IMR-90 (cell line): ENCODE measurements at regions not wholly inside any gene's neighbourhood (a gene's known extent, or its start where the extent isn't known, plus 50 kb on each side); places are given as distances from the start of the nearest gene placed in this dataset.

Source experiments
- ATAC-seq: fragments of 200-7000 bp; cut with Tn5 transposase; 2 replicates; pipeline ENCODE4 v1.9.1; 2020; ENCODE audit warnings: low read depth, mild to moderate bottlenecking, moderate library complexity
- BruUV-seq: library from RNA; stranded (reverse); fragments of 400-500 nt; replicated peaks from 2 replicates; lab custom pipeline; 2021; lab: Mats Ljungman, UMichigan
- CTCF ChIA-PET: fragments of 300-600 bp; formaldehyde crosslinking; extraction: SDS; loops from one replicate; lab custom pipeline; 2021; ENCODE audit warnings: antibody characterized with exemption; lab: Yijun Ruan, JAX
- POLR2A ChIA-PET: fragments of 300-600 bp; sonication (Branson Sonifier 250); formaldehyde crosslinking; loops from one replicate; lab custom pipeline; 2022; ENCODE audit warnings: antibody characterized with exemption; ENCODE audit not compliant: unreplicated experiment; lab: Charles Lee
- DNase-seq: peaks from one replicate; pipeline ENCODE4 v3.0.0; 2013
- H2AFZ ChIP-seq: replicated peaks from 2 replicates; pipeline ENCODE3; 2013; ENCODE audit warnings: low read length, mild to moderate bottlenecking; ENCODE audit not compliant: poor library complexity
- H2AK5ac ChIP-seq: 2 replicates; pipeline ENCODE4 v1.6.1; 2013; ENCODE audit warnings: low read depth, low read length, inconsistent platforms
- H2AK9ac ChIP-seq: replicated peaks from 2 replicates; pipeline ENCODE3; 2013; ENCODE audit warnings: mild to moderate bottlenecking, low read depth, low read length, moderate library complexity; ENCODE audit not compliant: poor library complexity
- H2BK120ac ChIP-seq: 2 replicates; pipeline ENCODE4 v1.6.1; 2013; ENCODE audit warnings: low read depth, low read length, inconsistent platforms
- H2BK15ac ChIP-seq: 3 replicates; pipeline ENCODE4 v1.6.1; 2013; ENCODE audit warnings: low read depth, low read length, inconsistent platforms
- H2BK20ac ChIP-seq: 2 replicates; pipeline ENCODE4 v1.6.1; 2013; ENCODE audit warnings: low read depth, mild to moderate bottlenecking, inconsistent platforms, low read length, moderate library complexity
- H2BK5ac ChIP-seq: 2 replicates; pipeline ENCODE4 v1.6.1; 2013; ENCODE audit warnings: mild to moderate bottlenecking, low read depth, low read length, inconsistent platforms; ENCODE audit not compliant: poor library complexity, severe bottlenecking
- H3K14ac ChIP-seq: replicated peaks from 2 replicates; pipeline ENCODE4 v1.6.1; 2013; ENCODE audit warnings: low read depth, low read length, inconsistent platforms
- H3K18ac ChIP-seq: 2 replicates; pipeline ENCODE4 v1.6.1; 2013; ENCODE audit warnings: low read depth, low read length, control low read depth
- H3K23ac ChIP-seq: 2 replicates; pipeline ENCODE4 v1.6.1; 2013; ENCODE audit warnings: low read depth, low read length, inconsistent platforms
- H3K27ac ChIP-seq: 2 replicates; pipeline ENCODE4 v1.5.1; 2013; ENCODE audit warnings: mild to moderate bottlenecking, control low read depth, low read length; ENCODE audit not compliant: insufficient read depth
- H3K27me3 ChIP-seq: 2 replicates; pipeline ENCODE4 v1.6.1; 2013; ENCODE audit warnings: low read length; ENCODE audit not compliant: control insufficient read depth, insufficient read depth
- H3K36me3 ChIP-seq: 2 replicates; pipeline ENCODE4 v1.6.1; 2013; ENCODE audit warnings: low read length, mixed read lengths; ENCODE audit not compliant: control insufficient read depth, insufficient read depth
- H3K4ac ChIP-seq: 2 replicates; pipeline ENCODE4 v1.6.1; 2013; ENCODE audit warnings: low read depth, low read length, inconsistent platforms
- H3K4me1 ChIP-seq: 2 replicates; pipeline ENCODE4 v1.6.1; 2013; ENCODE audit warnings: low read length, mixed read lengths; ENCODE audit not compliant: control insufficient read depth, insufficient read depth
- H3K4me2 ChIP-seq: 2 replicates; pipeline ENCODE4 v1.6.1; 2013; ENCODE audit warnings: low read depth, mild to moderate bottlenecking, control low read depth, low read length, moderate library complexity
- H3K4me3 ChIP-seq: 2 replicates; pipeline ENCODE4 v1.5.1; 2013; ENCODE audit warnings: low read depth, mild to moderate bottlenecking, control low read depth, low read length, moderate library complexity; ENCODE audit not compliant: insufficient read depth
- H3K56ac ChIP-seq: 2 replicates; pipeline ENCODE4 v1.6.1; 2013; ENCODE audit warnings: low read length, inconsistent platforms; ENCODE audit not compliant: insufficient read depth; ENCODE audit errors: extremely low read depth
- H3K79me1 ChIP-seq, 2 experiments: 2 replicates each; pipeline ENCODE4 v1.6.1; 2013; ENCODE audit warnings: low read length in 2 of 2, inconsistent platforms in 1 of 2, low read depth in 1 of 2
- H3K9ac ChIP-seq: 2 replicates; pipeline ENCODE4 v1.6.1; 2013; ENCODE audit warnings: low read depth, low read length, control low read depth
- H3K9me1 ChIP-seq: 2 replicates; pipeline ENCODE4 v1.6.1; 2013; ENCODE audit warnings: low read length, inconsistent platforms; ENCODE audit not compliant: insufficient read depth
- H3K9me3 ChIP-seq: 2 replicates; pipeline ENCODE4 v1.6.1; 2013; ENCODE audit warnings: low read length; ENCODE audit not compliant: control insufficient read depth, insufficient read depth
- H4K20me1 ChIP-seq: 2 replicates; pipeline ENCODE4 v1.6.1; 2013; ENCODE audit warnings: low read length, inconsistent platforms; ENCODE audit not compliant: insufficient read depth
- H4K5ac ChIP-seq: 2 replicates; pipeline ENCODE4 v1.6.1; 2013; ENCODE audit warnings: mild to moderate bottlenecking, low read depth, low read length, control low read depth
- H4K8ac ChIP-seq, 2 experiments: 2 replicates each; pipeline ENCODE4 v1.6.1; 2013; ENCODE audit warnings: low read depth in 2 of 2, low read length in 2 of 2, control low read depth in 1 of 2, inconsistent platforms in 1 of 2
- H4K91ac ChIP-seq: 2 replicates; pipeline ENCODE4 v1.6.1; 2013; ENCODE audit warnings: low read depth, low read length, inconsistent platforms; ENCODE audit not compliant: insufficient read depth
- BHLHE40 ChIP-seq: fragments of 150-350 bp; IDR thresholded peaks from 2 replicates; pipeline ENCODE4 v1.6.1; 2016; ENCODE audit warnings: mild to moderate bottlenecking, low read depth, low read length
- CEBPB ChIP-seq: IDR thresholded peaks from 2 replicates; pipeline ENCODE4 v1.6.1; 2012; ENCODE audit warnings: low read depth, low read length, improper control_type of control experiment
- CHD1 ChIP-seq: IDR thresholded peaks from 2 replicates; pipeline ENCODE4 v1.6.1; 2012; ENCODE audit warnings: low read depth, low read length, improper control_type of control experiment
- FOS ChIP-seq: fragments of 150-350 bp; IDR thresholded peaks from 2 replicates; pipeline ENCODE4 v1.6.1; 2016; ENCODE audit warnings: low read depth, low read length
- MAFK ChIP-seq: IDR thresholded peaks from 2 replicates; pipeline ENCODE4 v1.6.1; 2012; ENCODE audit warnings: low read depth, low read length, improper control_type of control experiment
- MAZ ChIP-seq: IDR thresholded peaks from 2 replicates; pipeline ENCODE4 v1.6.1; 2012; ENCODE audit warnings: low read depth, mild to moderate bottlenecking, low read length, improper control_type of control experiment, moderate library complexity, borderline replicate concordance
- MXI1 ChIP-seq: IDR thresholded peaks from 2 replicates; pipeline ENCODE4 v1.6.1; 2012; ENCODE audit warnings: low read depth, mild to moderate bottlenecking, low read length, moderate library complexity, borderline replicate concordance
- NFE2L2 ChIP-seq: fragments of 150-350 bp; IDR thresholded peaks from 2 replicates; pipeline ENCODE4 v1.6.1; 2016; ENCODE audit warnings: low read depth, mild to moderate bottlenecking, low read length
- POLR2A ChIP-seq: IDR thresholded peaks from 2 replicates; pipeline ENCODE4 v1.6.1; 2012; ENCODE audit warnings: mild to moderate bottlenecking, low read depth, low read length
- RAD21 ChIP-seq: IDR thresholded peaks from 2 replicates; pipeline ENCODE4 v1.6.1; 2012; ENCODE audit warnings: low read length, improper control_type of control experiment
- RCOR1 ChIP-seq: IDR thresholded peaks from 2 replicates; pipeline ENCODE4 v1.6.1; 2012; ENCODE audit warnings: mild to moderate bottlenecking, low read length, improper control_type of control experiment; ENCODE audit not compliant: insufficient replicate concordance
- RFX5 ChIP-seq: IDR thresholded peaks from 2 replicates; pipeline ENCODE4 v1.8.0; 2012; ENCODE audit warnings: low read depth, mild to moderate bottlenecking, low read length, moderate library complexity
- SMC3 ChIP-seq: fragments of 150-350 bp; IDR thresholded peaks from 2 replicates; pipeline ENCODE4 v1.6.1; 2016; ENCODE audit warnings: low read depth, mild to moderate bottlenecking, antibody characterized with exemption, low read length, moderate library complexity
- WGBS, 2 experiments: methylation state at CpG; one replicate each; pipeline versions ENCODE4 v1.1.5 to v1.1.7; 2013; ENCODE audit warnings: missing lambda C conversion rate in 2 of 2; ENCODE audit not compliant: insufficient read length in 1 of 2; ENCODE audit errors: extremely low coverage in 2 of 2; 5-methylcytosine and 5-hydroxymethylcytosine counted together
- dilution Hi-C: fragments of 300-500 bp; cut with HindIII; formaldehyde crosslinking; loops from one replicate; pipeline ENCODE4 v1.14.3; 2018; ENCODE audit warnings: low sequenced_read_pairs; ENCODE audit not compliant: unreplicated experiment
- in situ Hi-C: fragments of 300-500 bp; cut with MboI; formaldehyde crosslinking; loops from 3 replicates; pipeline ENCODE4 v1.14.3; 2019; ENCODE audit warnings: low sequenced_read_pairs, inconsistent platforms, mixed read lengths
- intact Hi-C: fragments of 100-400 bp; cut with micrococcal nuclease; formaldehyde crosslinking; loops from 2 replicates; pipeline ENCODE4 v1.10.0; 2022
- TF ChIP-seq, protein P1 (sequence below): conservative IDR thresholded peaks from 2 replicates; pipeline ENCODE4 v1.5.1; 2012; ENCODE audit warnings: mild to moderate bottlenecking, low read depth, low read length, improper control_type of control experiment
- TF ChIP-seq, protein P2 (sequence below): fragments of 150-350 bp; IDR thresholded peaks from 2 replicates; pipeline ENCODE4 v1.6.1; 2016; ENCODE audit warnings: low read depth, mild to moderate bottlenecking, low read length, moderate library complexity, borderline replicate concordance
- TF ChIP-seq, protein P3 (sequence below): fragments of 150-350 bp; IDR thresholded peaks from 2 replicates; pipeline ENCODE4 v1.6.1; 2017; ENCODE audit warnings: mild to moderate bottlenecking, antibody characterized with exemption, low read length, low read depth

DNA sequence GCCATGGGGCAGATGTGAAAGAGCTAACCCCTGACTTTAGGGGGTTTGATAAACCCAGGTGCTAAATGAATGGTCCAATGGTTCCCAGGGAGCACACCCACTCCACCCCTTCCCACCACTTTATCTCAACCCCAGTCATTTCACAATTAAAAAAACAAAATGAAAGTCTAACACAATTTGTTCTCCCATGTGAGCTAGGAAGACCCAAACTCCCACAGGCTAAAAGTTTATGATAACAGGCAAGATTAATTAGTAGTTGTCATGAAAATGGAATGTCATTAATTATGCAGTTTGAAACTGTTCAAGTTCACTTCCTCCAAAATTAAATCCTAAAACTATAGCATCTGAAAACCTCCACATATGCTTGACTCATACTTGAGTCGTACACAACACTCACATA is 63.3 kb upstream of the TPM1 start:
- H3K4ac ChIP-seq, result peak overlapping the region; percentile 87
- no peak overlapping the region for H3K27ac ChIP-seq
- peak overlapping the region; percentile 90; the same call in 2 of the 3 replicates for H2BK15ac ChIP-seq
- H2AFZ ChIP-seq, result no peak overlapping the region
- H3K79me1 ChIP-seq, result peaks cover 5 to 18% of the 10 kb centered on the region in 2 experiments; a peak in 3 of 4 replicates
- peak overlapping the region; percentile 83 for H3K14ac ChIP-seq
- peak; percentile 18 for DNase-seq
- no peak for ATAC-seq
- dilution Hi-C loops, result no loop called here
- BruUV-seq, result no TSS peak
- peak overlapping the region; percentile 48 for H2AK5ac ChIP-seq
- H3K23ac ChIP-seq, result peak overlapping the region; percentile 76; the same call in 1 of the 2 replicates
- no peak overlapping the region for H3K4me3 ChIP-seq
- H4K8ac ChIP-seq, result peak overlapping the region; percentile 1 to 15; a peak in 1 of 4 replicates
- H4K5ac ChIP-seq, result no peak overlapping the region
- H3K4me2 ChIP-seq, result no peak overlapping the region
- peak overlapping the region; percentile 89; the same call in 1 of the 2 replicates for H2BK20ac ChIP-seq
- no peaks in the 10 kb centered on the region for H3K9me3 ChIP-seq
- H3K4me1 ChIP-seq, result peaks cover 19% of the 10 kb centered on the region
- H3K9ac ChIP-seq, result no peak overlapping the region
- no peak overlapping the region for H3K56ac ChIP-seq
- no CpG with 5 or more reads among the region's 1 CpG for WGBS, 2 experiments
- H4K20me1 ChIP-seq, result no peaks in the 10 kb centered on the region
- no peaks in the 10 kb centered on the region for H3K27me3 ChIP-seq
- H4K91ac ChIP-seq, result peak overlapping the region; percentile 76
- in situ Hi-C loops, result no loop called here
- H3K36me3 ChIP-seq, result no peaks in the 10 kb centered on the region
- peak overlapping the region; percentile 51; the same call in 1 of the 2 replicates for H2BK120ac ChIP-seq
- no peak for TF ChIP-seq CEBPB
- TF ChIP-seq POLR2A, result no peak
- TF ChIP-seq, protein P1, sequence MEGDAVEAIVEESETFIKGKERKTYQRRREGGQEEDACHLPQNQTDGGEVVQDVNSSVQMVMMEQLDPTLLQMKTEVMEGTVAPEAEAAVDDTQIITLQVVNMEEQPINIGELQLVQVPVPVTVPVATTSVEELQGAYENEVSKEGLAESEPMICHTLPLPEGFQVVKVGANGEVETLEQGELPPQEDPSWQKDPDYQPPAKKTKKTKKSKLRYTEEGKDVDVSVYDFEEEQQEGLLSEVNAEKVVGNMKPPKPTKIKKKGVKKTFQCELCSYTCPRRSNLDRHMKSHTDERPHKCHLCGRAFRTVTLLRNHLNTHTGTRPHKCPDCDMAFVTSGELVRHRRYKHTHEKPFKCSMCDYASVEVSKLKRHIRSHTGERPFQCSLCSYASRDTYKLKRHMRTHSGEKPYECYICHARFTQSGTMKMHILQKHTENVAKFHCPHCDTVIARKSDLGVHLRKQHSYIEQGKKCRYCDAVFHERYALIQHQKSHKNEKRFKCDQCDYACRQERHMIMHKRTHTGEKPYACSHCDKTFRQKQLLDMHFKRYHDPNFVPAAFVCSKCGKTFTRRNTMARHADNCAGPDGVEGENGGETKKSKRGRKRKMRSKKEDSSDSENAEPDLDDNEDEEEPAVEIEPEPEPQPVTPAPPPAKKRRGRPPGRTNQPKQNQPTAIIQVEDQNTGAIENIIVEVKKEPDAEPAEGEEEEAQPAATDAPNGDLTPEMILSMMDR, result no peak
- no peak for TF ChIP-seq NFE2L2
- TF ChIP-seq CHD1, result no peak
- TF ChIP-seq, protein P2, sequence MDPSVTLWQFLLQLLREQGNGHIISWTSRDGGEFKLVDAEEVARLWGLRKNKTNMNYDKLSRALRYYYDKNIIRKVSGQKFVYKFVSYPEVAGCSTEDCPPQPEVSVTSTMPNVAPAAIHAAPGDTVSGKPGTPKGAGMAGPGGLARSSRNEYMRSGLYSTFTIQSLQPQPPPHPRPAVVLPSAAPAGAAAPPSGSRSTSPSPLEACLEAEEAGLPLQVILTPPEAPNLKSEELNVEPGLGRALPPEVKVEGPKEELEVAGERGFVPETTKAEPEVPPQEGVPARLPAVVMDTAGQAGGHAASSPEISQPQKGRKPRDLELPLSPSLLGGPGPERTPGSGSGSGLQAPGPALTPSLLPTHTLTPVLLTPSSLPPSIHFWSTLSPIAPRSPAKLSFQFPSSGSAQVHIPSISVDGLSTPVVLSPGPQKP, result no peak
- no peak for TF ChIP-seq FOS
- TF ChIP-seq BHLHE40, result no peak
- no peak for TF ChIP-seq RCOR1
- TF ChIP-seq, protein P3, sequence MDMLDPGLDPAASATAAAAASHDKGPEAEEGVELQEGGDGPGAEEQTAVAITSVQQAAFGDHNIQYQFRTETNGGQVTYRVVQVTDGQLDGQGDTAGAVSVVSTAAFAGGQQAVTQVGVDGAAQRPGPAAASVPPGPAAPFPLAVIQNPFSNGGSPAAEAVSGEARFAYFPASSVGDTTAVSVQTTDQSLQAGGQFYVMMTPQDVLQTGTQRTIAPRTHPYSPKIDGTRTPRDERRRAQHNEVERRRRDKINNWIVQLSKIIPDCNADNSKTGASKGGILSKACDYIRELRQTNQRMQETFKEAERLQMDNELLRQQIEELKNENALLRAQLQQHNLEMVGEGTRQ, result no peak
- no peak for TF ChIP-seq MAZ
- no peak for TF ChIP-seq RAD21
- TF ChIP-seq MAFK, result no peak
- TF ChIP-seq MXI1, result no peak
- no peak for TF ChIP-seq SMC3
- TF ChIP-seq RFX5, result no peak
- H2BK5ac ChIP-seq, result no peak overlapping the region
- H3K18ac ChIP-seq, result peak overlapping the region; percentile 9; the same call in 1 of the 2 replicates
- intact Hi-C loops, result loop anchor here (5.0 kb wide), 1 partner anchor 43 kb away; no protein-coding TSS in a partner anchor
- H2AK9ac ChIP-seq, result no peak overlapping the region
- CTCF ChIA-PET, result interaction anchor here (0.6 kb wide), 1 partner anchor 16 kb away, joined by 3 read pairs; no protein-coding TSS in a partner anchor
- POLR2A ChIA-PET, result no interaction called here
- peaks cover 27% of the 10 kb centered on the region for H3K9me1 ChIP-seq
